Neural progenitor cell (in vitro differentiated cells): ENCODE measurements at regions not wholly inside any gene's neighbourhood (a gene's known extent, or its start where the extent isn't known, plus 50 kb on each side); places are given as distances from the start of the nearest gene placed in this dataset.

Experiments
- DNase-seq: peaks from one replicate; pipeline ENCODE4 v3.0.0-alpha.2; 2016; ENCODE audit warnings: low spot score
- H2AFZ ChIP-seq: fragments of 200-600 bp; sonication (generic); replicated peaks from 2 replicates; pipeline ENCODE4 v1.6.1; 2016; ENCODE audit warnings: antibody characterized with exemption
- H3F3A ChIP-seq: fragments of 200-600 bp; sonication (generic); 2 replicates; pipeline ENCODE4 v1.6.1; 2016; ENCODE audit warnings: antibody characterized with exemption, low read depth
- H3K27ac ChIP-seq: fragments of 200-600 bp; sonication (generic); 2 replicates; pipeline ENCODE4 v1.5.1; 2016; ENCODE audit warnings: mild to moderate bottlenecking
- H3K27me3 ChIP-seq: fragments of 200-600 bp; sonication (generic); 2 replicates; pipeline ENCODE4 v1.6.1; 2016; ENCODE audit warnings: mild to moderate bottlenecking, moderate library complexity
- H3K36me3 ChIP-seq: fragments of 200-600 bp; sonication (generic); 2 replicates; pipeline ENCODE4 v1.5.1; 2016
- H3K4me1 ChIP-seq: fragments of 200-600 bp; sonication (generic); 2 replicates; pipeline ENCODE4 v1.6.1; 2016; ENCODE audit warnings: mixed run types
- H3K4me2 ChIP-seq: fragments of 200-600 bp; sonication (generic); 2 replicates; pipeline ENCODE4 v1.6.1; 2016
- H3K4me3 ChIP-seq: fragments of 200-600 bp; sonication (generic); 2 replicates; pipeline ENCODE4 v1.5.1; 2016
- H3K79me2 ChIP-seq: fragments of 200-600 bp; sonication (generic); 2 replicates; pipeline ENCODE4 v1.6.1; 2016; ENCODE audit warnings: low read depth
- H3K9ac ChIP-seq: fragments of 200-600 bp; sonication (generic); 2 replicates; pipeline ENCODE4 v1.6.1; 2016
- H3K9me3 ChIP-seq: fragments of 200-600 bp; sonication (generic); 2 replicates; pipeline ENCODE4 v1.5.1; 2016; ENCODE audit warnings: low read depth
- H4K20me1 ChIP-seq: fragments of 200-600 bp; sonication (generic); 2 replicates; pipeline ENCODE4 v1.6.1; 2016; ENCODE audit warnings: low read depth
- H3K27ac Mint-ChIP-seq: 3 replicates; pipeline ENCODE4 v1.8.0; 2021; ENCODE audit warnings: mixed read lengths
- H3K27me3 Mint-ChIP-seq: 2 replicates; pipeline ENCODE4 v1.8.0; 2022; ENCODE audit warnings: low read depth, mild to moderate bottlenecking, inconsistent platforms, moderate library complexity, mixed read lengths; ENCODE audit not compliant: insufficient read depth
- H3K36me3 Mint-ChIP-seq: 3 replicates; pipeline ENCODE4 v1.8.0; 2021; ENCODE audit warnings: mixed read lengths
- H3K4me1 Mint-ChIP-seq: 3 replicates; pipeline ENCODE4 v1.8.0; 2021; ENCODE audit warnings: mixed read lengths
- H3K4me3 Mint-ChIP-seq: 3 replicates; pipeline ENCODE4 v1.8.0; 2021; ENCODE audit warnings: mild to moderate bottlenecking, moderate library complexity, mixed read lengths
- H3K9me3 Mint-ChIP-seq: 3 replicates; pipeline ENCODE4 v1.8.0; 2020; ENCODE audit warnings: mixed read lengths
- CTCF ChIP-seq: fragments of 200-600 bp; sonication (generic); IDR thresholded peaks from 2 replicates; pipeline ENCODE4 v1.5.1; 2017; ENCODE audit warnings: antibody characterized with exemption, mild to moderate bottlenecking
- EZH2 ChIP-seq: fragments of 200-600 bp; sonication (generic); IDR thresholded peaks from 2 replicates; pipeline ENCODE4 v1.6.1; 2017; ENCODE audit warnings: antibody characterized with exemption, mild to moderate bottlenecking, moderate library complexity
- EZH2phosphoT487 ChIP-seq: fragments of 200-600 bp; sonication (generic); IDR thresholded peaks from 2 replicates; pipeline ENCODE4 v1.6.1; 2017; ENCODE audit warnings: antibody characterized with exemption

GRCh38 chr6:147676495-147677199 is 168.2 kb downstream of the SAMD5 start:
- no peak overlapping the region for H3K4me2 ChIP-seq
- no peaks in the 10 kb centered on the region for H3K27me3 Mint-ChIP-seq
- H3K9ac ChIP-seq = no peak overlapping the region
- no peaks in the 10 kb centered on the region for H3K79me2 ChIP-seq
- H3K4me3 ChIP-seq = no peak overlapping the region
- peaks cover 2% of the 10 kb centered on the region for H3K36me3 Mint-ChIP-seq
- H3K4me1 Mint-ChIP-seq = peaks cover 17% of the 10 kb centered on the region
- H3F3A ChIP-seq = no peaks in the 10 kb centered on the region
- no peak overlapping the region for H3K4me3 Mint-ChIP-seq
- no peak overlapping the region for H3K27ac Mint-ChIP-seq
- no peaks in the 10 kb centered on the region for H4K20me1 ChIP-seq
- no peaks in the 10 kb centered on the region for H3K4me1 ChIP-seq
- H2AFZ ChIP-seq = no peak overlapping the region
- TF ChIP-seq EZH2 = no peak
- TF ChIP-seq CTCF = no peak
- no peak for TF ChIP-seq EZH2phosphoT487
- no peaks in the 10 kb centered on the region for H3K36me3 ChIP-seq
- no peaks in the 10 kb centered on the region for H3K9me3 ChIP-seq
- no peaks in the 10 kb centered on the region for H3K27me3 ChIP-seq
- H3K9me3 Mint-ChIP-seq = peaks cover 3% of the 10 kb centered on the region
- H3K27ac ChIP-seq = no peak overlapping the region
- DNase-seq = no peak

GRCh38 chr6:147677647-147678046 is 169.2 kb downstream of the SAMD5 start:
- no peak for DNase-seq

GRCh38 chr6:147678253-147678652 is 169.8 kb downstream of the SAMD5 start:
- Mint-ChIP-seq H3K27me3 (no peaks in the 10 kb centered on the region), H3K4me1 (peaks cover 17% of the 10 kb centered on the region), H3K4me3 (no peak overlapping the region), H3K27ac (no peak overlapping the region), H3K36me3 (peaks cover 2% of the 10 kb centered on the region), H3K9me3 (no peaks in the 10 kb centered on the region)
- Histone ChIP-seq H4K20me1 (no peaks in the 10 kb centered on the region), H3K4me2 (no peak overlapping the region), H2AFZ (no peak overlapping the region), H3K4me1 (no peaks in the 10 kb centered on the region), H3F3A (no peaks in the 10 kb centered on the region), H3K27me3 (no peaks in the 10 kb centered on the region), H3K27ac (no peak overlapping the region), H3K4me3 (no peak overlapping the region), H3K9ac (no peak overlapping the region), H3K79me2 (no peaks in the 10 kb centered on the region), H3K9me3 (no peaks in the 10 kb centered on the region), H3K36me3 (no peaks in the 10 kb centered on the region)
- TF ChIP-seq EZH2phosphoT487 (no peak), CTCF (no peak)
- no peak for DNase-seq

More at GRCh38 chr6:147677647-147678046, 169.2 kb downstream of the SAMD5 start:
- H4K20me1 ChIP-seq = no peaks in the 10 kb centered on the region
- no peaks in the 10 kb centered on the region for H3K9me3 ChIP-seq
- H2AFZ ChIP-seq = no peak overlapping the region
- Mint-ChIP-seq H3K36me3 (peaks cover 2% of the 10 kb centered on the region), H3K4me3 (no peak overlapping the region), H3K9me3 (no peaks in the 10 kb centered on the region), H3K27ac (no peak overlapping the region), H3K4me1 (peaks cover 17% of the 10 kb centered on the region), H3K27me3 (no peaks in the 10 kb centered on the region)
- H3K79me2 ChIP-seq = no peaks in the 10 kb centered on the region
- H3K4me3 ChIP-seq = no peak overlapping the region
- H3K27me3 ChIP-seq = no peaks in the 10 kb centered on the region
- no peak overlapping the region for H3K4me2 ChIP-seq
- TF ChIP-seq EZH2 = no peak
- no peak for TF ChIP-seq EZH2phosphoT487
- no peak for TF ChIP-seq CTCF
- H3K4me1 ChIP-seq = no peaks in the 10 kb centered on the region
- H3K36me3 ChIP-seq = no peaks in the 10 kb centered on the region
- no peaks in the 10 kb centered on the region for H3F3A ChIP-seq
- no peak overlapping the region for H3K9ac ChIP-seq
- H3K27ac ChIP-seq = no peak overlapping the region
